GF-D8 (cell line): ENCODE measurements at regions not wholly inside any gene's neighbourhood (a gene's known extent, or its start where the extent isn't known, plus 50 kb on each side); places are given as distances from the start of the nearest gene placed in this dataset.
A peak's percentile ranks its signal among the peaks of the same experiment; 100 is the strongest.
"Not testable (repeated sequence)": the region's sequence is repeated elsewhere in the genome, so short reads cannot be mapped to it uniquely, and the experiment has no call there.

Experiments
- DNase-seq: peaks from one replicate; lab custom pipeline; 2025; lab: John Stamatoyannopoulos, UW

DNA sequence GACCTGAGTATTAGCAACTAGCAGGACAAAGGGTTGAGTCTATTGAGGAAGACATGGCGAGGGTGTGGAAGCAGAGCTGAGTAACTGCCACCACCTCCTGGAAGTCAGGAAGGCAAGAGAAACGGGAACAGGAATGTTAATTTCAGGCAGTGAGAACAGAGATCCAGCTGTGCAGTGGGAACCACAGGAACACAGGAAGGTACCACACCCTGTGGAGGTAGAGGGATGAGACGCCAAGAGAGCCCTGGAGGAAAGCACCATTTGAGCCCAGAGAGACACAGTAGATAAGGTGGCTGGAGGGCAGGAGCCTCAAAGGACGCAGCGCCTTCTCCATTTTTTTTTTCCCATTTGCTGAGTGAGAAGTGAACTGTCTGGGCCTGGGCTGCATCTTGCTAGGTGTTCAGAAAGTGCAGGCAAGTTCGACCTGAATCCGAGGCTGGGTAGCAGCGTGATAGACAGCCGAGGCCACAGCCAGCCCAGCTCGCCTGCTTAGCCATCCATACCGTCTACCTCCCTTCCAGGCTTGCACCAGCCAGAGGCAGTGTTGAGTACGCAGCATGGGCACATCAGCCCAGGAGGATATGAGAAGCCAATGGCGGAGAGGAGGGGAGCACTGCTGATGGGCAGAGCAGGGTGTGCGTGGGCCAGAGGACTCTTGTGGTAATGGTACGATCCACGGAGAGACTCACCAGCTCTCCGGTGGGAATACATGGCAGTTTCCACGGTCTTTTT is 306.7 kb downstream of the ANAPC1 start:
- not testable (repeated sequence) for DNase-seq

DNA sequence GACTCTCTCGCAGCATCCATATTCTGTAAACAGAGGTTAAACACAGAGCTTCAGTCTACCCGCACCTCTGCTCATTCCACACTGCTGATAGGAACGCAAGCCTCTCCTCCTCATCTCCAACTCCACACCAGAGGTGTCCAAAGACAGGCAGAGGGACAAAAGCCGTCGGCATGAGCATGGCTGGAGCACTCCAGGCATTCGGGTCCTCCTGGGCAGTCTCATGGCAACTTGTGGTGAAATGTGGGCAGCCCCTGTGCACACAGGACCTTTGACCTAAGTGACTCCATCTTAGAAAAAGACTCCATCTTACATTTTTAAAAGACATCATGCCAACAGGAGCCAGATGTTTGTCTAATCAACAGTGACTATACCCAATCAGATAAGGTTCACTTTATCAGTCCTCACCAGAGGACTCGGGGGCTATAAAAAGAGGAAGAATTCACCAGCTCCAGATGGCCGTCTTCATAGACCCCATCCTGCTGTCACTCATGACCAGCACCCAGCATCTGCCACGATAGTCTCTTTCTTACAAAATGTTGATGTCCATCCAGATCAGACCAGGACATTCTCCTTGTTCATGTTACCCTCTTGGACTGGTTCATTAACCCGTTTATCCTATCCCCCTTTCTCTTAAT is 304.4 kb downstream of the ANAPC1 start:
- not testable (repeated sequence) for DNase-seq

DNA sequence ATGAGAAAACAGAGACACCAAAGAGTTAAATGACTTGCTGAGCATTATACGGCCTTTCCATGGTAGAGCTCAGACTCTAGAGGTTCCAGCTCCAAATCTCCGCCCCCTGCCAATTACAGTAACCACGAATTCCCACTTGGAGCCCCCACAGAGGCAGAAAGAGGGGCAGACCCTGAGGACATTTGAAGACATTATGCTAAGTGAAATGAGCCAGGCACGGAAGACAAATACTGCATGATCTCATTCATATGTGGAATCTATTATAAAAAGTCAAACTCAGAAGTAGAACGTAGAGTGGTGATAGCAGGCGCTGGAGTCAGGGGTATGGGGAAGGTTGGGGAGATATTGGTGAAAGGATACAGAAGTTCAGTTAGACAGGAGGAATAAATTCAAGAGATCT is 303.4 kb downstream of the ANAPC1 start:
- not testable (repeated sequence) for DNase-seq

DNA sequence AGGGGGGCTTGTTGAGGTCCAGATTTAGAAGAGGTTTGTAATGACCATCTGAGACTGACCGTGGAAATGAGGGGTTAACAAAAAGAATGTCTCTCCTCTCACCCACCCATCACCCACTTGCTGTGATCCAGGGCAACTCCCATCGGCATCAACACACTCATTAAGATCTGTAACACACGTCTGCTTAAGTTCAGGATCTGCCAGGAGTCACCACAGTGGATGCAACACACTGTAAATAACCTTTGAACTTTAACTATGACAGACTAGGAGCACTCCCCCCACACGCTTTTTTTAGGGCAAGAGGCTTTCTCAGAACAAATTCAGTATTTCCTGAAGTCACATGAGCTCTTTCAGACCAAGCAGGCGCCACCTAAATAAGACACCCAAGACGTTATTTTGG is 301.9 kb downstream of the ANAPC1 start:
- not testable (repeated sequence) for DNase-seq

DNA sequence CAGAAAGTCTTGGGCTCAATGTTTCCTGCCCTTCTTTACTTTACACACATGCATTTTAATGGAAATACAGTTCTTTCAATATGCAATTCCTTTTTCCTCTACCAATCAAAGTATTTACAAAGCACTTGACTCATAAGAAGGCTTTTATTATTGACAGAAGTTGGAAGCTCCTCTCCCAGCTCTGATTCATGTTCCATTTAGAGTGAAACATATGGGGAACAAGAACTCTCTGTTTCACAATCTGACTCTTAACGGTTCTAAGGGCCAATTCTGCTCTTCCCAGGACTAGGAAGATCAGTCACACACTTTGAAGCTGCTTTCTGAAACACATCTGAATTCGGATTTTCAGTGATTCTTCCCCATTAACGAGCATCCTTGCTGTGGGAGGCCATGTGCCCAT is 300.5 kb downstream of the ANAPC1 start:
- not testable (repeated sequence) for DNase-seq

DNA sequence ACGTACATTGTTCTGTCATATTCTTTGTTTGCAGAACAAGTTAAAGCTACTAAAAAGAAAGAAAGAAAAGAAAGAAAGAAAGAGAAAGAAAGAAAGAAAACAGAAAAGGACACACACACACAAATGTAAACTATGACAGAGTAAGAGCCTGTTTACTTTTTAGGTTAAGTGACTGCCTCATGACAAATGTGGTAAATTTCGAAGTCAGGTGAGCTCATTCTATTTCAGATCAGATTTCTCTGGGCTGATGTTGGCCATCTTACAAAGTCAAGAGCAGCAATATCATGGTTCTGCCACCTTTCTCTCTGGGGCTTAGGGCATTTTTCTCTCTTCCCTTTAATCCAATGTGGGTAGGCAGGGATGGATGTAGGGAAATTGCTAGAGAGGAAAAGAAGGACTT is 299.5 kb downstream of the ANAPC1 start:
- DNase-seq: not testable (repeated sequence)

DNA sequence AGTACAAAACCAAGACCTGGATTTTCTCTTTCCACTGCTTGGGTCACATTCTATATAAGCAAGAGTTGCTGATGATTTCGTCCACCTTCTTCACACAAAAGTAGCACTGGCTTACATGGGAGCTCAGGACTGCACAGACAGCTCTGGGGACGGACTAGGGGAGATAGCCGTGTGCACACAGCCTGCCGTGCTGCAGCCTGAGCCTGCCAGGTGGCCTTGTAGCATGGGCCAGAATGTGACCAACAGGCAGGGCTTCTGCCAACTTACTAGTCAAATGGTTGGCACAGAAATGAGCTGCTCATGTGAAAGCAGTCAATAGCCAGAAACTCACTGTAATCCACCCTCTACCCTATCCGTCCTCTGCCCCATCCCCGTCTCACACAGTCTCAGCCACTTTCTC is 299.0 kb downstream of the ANAPC1 start:
- not testable (repeated sequence) for DNase-seq

DNA sequence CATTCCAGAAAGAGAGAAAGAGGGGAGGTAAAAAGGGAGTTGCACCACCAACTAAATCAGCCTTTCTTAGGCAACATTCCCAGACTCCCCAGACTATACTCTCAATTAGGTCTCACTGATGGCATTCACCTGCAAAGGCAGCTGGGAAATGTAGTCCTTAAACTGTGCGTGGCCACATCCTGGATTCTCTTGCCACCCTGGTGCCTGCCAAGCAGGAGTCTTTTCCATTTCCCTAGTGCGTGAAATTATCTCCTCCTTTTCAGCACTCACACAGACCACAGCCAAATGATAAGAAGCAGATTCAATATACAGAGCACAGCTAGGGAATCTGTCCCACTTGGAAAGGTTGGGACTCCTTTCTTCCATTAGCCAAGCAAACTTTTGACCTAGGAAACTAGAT is 298.0 kb downstream of the ANAPC1 start:
- DNase-seq: not testable (repeated sequence)

DNA sequence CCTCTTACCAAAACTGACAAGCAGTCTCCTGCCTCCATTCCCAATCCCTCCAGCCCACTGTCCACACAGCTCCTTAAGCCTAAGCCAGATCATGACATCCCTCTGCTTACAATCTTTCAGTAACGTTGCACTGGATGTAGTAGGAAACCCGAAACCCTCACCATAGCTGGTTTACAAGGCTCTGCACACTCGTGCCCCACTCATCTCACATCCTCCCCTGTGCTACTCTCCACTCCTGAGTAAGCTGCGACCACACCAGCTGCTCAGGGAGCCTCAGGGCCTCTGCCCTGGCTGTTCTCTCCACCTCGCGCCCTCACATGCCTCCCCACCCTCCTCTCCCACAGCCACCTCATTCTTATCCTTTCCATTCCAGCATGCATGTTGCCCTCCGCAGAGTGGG is 288.9 kb downstream of the ANAPC1 start:
- not testable (repeated sequence) for DNase-seq

DNA sequence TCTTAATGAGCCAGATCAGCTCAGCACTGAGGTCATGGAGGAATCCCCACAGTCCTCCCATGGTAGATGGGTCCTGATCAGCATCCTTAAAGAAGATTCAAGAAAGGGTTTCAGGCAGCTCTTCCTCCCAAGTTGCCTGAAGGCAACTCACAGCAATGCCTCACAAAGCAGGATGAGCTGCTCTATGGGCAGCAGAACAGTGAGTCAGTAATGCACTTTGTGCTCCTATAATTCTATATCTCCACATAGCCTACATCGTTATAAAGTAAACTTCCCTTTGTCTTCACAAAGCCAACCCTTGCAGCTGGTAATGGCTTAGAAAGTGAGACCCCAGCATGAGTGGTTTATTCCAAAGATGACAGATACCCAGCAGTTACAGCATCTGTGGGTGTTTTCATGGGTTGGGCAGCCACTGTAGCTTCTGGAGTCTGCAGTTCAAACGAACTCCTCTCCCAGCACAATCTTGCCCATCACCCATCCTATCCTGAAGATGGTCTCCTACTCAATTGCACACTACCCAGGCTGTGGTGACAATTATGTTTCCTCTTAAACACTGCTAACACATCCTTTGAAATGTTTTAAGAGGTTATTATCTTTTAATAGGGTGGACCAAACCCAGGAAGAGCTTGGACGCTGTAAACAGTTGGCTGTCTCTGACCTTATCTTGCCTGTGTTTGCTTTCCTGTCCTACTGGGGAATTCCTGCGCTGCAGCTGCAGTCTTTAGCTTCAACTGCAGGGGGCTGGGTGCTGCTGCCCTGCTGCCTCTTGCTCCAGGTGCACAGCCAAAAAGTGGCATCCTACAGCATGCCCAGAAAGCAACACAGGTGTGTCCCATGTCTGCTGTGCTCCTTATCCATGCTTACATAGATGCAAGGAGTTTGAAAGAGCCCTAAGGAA is 286.9 kb downstream of the ANAPC1 start:
- DNase-seq: not testable (repeated sequence)

DNA sequence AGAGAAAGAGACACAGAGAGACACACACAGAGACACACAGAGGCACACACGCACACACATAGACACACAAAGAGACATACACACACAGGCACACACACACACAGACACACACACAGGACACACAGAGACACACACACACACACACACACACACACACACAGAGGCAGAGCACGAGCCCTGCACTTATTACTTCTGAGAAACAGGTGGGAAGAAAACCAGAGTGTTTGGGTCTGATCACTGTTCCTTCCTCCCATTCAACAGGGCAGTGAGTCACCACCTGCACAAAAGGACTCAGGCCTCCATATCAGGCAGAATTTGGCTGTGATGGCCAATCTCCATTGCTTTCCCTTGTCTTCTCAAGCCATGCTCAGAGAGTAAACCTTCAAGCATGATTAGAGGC is 285.0 kb downstream of the ANAPC1 start:
- DNase-seq: not testable (repeated sequence)

DNA sequence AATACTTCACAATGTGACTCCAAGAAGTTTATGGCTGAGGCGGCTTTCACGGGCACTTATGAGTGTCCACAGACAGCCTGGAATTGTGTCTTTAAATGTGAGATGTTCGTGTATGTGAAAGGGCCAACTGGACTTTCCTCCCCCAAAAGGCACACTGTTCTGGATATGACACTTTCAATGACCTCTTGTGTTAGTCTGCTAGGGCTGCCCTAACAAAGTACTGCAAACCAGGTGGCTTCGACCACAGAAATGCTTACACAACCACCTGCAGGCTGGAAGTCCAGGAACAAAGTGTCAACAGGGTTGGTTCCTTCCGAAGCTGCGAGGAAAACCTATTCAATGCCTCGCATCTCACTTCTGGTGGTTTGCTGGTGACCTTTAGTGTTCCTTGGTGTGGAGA is 281.7 kb downstream of the ANAPC1 start:
- DNase-seq: not testable (repeated sequence)

DNA sequence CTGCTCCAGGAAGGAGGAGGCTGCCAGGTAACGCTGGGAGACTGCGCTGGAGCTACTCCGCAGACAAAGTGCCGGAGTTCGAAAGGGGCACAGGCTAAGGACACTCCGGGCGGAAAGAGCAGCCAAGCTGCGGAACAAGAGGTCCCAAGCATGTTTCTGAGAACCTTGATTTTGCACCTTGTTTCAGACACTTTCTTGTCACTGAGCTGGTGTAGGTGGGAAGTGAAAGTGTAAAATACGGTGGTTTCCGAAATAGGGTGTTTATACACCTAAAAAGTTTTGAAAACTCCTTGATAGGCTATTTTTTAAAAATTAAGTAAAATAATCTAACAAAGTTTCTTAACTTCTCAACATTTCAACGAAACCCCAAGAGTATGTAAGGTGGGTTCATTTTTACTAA is 278.2 kb downstream of the ANAPC1 start:
- not testable (repeated sequence) for DNase-seq

DNA sequence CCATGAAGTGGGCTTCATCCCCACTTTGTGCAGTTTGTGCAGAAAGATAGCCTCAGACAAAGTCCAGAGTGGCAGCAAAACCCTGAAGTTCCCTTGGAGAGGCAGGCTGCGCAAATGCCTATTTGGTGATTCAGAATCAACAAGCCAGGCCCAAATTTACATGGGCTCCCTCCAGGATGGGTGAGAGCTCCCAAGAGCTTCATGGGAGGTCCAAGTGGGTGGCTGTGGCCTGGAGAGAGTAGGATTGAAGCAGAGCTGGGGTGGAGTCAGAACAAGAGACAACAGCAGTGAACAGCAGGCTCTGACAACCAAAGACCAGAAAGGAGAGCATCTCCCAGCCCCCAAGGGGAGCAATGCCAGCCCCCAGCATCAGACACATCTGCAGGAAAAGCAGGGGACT is 277.4 kb downstream of the ANAPC1 start:
- DNase-seq: not testable (repeated sequence)

DNA sequence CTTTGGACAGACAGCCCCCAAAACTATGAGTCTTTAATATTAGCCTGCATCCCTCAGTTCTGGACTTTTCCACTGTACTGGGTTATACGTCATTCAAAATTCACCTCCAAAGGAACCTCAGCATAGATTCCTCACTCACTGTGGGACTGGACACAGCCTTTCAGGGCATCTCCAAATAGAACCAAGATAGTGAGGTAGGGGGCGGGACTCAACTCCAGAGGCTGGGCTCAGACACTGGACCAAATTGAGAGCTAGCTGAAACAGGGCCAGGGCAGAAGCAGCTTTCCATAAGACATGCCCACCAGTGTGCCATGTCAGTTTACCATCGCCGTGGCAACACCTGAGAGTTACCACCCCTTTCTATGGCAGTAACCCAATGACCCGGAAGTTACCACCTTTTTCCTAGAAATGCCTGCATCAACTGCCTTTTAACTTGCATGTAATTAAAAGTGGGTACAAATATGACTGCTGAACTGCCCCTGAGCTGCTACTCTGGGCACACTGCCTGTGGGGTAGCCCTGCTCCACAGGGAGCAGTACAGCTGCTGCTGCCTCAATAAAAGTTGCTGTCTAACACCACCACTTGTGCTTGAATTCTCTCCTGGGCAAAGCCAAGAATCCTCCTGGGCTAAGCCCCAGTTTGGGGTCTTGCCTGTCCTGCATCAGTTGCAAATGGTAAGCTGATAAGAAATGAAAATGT is 274.7 kb downstream of the ANAPC1 start:
- not testable (repeated sequence) for DNase-seq

DNA sequence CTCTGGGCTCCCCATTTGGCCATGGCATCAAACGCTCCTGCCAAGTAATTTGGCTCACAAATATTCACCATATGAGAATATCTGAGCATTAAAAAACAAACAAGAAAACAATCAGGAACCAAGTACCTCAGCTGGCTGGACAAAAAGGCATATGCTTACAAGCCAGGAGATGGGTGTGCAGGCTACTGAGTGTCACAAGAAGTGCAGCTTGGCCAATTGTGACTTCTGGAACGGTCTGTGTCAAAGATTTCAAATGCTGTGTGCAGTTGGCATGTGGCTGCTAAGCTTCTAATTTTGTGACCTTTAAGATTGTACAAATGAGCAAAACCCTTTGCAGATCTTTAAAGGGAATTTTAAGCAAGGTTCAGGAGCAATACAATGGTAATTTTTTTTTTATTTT is 274.0 kb downstream of the ANAPC1 start:
- DNase-seq: not testable (repeated sequence)

DNA sequence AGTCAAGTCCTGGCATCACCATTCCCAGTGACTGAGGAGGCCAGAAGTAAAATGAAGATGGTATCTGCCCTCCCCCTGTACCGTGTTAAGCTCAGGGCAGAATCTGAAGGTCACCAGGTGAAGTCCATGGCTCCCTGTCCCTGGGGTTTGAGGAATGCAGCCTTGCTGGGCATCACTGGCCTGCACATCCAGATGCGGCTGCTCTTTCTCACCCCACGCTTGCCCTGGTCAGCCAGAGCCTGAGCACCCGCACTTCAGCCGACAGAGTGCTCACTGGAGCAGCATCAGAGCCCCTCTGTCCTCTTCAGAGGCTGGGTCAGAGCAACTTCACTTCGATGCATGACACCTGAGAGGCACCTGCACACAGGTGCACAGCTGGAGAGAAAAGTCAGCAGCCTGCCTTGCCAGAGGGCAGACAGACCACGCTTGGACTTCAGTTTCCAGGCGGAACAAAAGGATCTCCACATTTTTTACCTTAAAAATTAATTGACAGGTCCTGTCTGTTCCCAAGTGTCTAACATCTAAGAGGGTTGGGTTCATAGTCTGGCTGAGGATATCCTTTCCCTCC is 267.3 kb downstream of the ANAPC1 start:
- no peak for DNase-seq

DNA sequence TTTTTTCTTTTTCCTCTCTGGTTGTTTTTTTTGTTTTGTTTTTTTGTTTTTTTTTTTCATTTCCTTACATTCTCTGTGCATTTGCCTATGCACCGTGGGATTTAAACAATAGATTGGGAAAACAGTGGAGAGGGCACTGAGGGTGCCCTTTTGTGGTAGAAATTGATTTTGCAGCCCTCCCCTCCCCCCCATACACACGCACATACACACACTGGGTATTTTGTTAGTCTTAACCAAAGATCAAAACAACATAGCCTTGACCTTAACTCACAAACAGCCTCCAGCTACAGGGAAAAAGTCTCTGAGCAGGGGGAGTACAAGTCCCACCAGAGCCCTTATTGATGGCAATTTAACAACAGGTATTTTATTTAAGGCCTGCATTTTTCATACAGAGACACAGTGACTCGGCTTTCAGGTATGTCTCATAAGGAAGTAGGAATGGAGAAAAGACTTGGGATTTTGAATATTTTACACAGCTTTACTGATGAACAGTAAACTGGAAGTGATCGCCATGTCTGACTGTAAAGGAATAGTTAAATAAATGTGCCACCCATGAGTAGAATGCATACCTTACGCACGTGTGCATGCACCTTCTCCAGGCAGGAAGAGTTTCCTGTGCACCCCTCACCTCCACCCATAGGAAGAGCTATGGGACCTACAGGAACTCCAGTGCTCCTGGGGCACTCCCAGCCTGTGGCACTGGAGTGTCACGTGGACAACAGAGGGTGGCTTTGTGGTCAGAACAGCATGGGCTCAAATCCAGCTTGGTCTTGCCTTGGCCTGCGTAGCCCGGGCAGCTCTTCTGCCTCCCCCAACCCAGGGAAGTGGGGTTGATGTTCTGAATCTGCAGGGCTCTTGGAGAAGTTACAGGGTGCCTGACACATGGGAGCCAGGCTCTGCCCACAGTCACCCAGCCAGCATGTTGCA is 266.4 kb downstream of the ANAPC1 start:
- DNase-seq: no peak

DNA sequence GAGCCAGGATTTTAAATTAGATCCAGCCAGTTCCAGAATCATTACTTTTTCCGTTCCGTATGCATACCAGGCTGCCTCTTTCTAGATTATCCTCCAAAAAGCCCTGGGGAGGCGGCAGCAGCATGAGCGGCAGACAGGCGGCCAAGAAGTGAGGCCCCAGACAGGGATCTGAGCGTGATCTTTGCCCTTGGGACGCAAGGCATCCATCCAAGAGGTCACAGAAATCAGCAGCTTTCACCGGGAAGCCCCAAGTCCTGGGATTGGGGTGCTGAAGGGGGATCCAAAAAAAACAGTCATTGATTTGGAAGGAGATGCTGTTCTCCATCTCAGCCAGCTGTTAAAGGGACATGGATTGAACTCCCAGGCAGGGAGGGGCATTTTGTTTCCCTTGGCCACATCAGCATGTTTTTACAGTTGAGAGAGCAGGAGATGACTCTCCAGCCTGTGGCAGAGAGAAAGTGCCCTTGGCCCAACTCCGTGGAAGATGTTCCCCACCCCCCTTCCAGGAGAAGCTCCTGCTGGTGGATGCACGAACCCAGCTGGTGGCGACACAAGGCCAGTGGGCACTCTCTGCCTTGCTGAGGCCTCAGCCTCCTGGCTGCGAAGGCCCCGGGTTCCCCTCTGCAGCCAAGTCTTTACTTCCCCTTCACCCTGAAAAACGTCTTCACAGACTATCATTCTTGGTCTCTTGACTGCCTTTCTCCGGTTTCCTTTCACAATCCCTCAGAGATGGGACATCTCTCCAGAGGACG is 265.6 kb downstream of the ANAPC1 start:
- DNase-seq: peak; percentile 38
